ENCODE measurements at regions not wholly inside any gene's neighbourhood (a gene's known extent, or its start where the extent isn't known, plus 50 kb on each side); places are given as distances from the start of the nearest gene placed in this dataset.

DNA sequence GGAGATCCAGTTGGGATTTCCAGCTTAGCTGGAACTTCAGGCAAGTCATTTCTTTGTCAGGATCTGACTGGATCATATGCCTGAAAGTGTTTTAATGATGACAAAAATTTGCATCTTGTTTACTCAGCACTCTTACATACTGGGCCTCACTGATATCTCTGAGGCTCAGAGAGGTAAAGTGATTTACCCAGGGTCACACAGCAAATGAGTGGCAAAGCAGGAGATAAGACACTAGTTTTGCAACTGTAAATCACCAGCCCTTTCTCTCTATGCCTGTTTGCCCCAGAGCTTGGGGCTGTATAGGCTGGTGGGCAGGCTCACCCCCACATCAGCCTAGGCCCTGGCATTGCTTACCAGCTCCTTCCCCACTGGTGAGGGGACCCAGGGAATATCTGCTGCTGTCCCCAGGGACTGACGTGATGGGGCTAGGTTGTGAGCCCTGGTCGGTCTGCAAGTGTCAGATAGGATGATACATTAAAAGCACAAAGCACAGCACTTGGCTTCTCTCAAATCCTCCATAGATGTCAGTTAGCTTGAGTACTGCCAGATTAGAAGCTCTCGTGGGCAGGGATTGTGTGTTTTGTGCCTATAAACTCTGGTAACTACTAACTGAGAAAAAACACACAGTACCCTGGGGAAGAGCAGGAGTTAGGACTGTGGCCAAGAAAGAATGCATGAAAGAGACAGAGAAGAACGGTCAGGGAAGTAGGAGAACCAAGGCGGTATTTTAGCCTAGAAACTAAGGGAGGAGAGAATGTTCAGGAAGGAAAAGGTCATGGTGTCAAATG is 165.4 kb downstream of the COPRS start:
- no peak for DNase-seq (ENCODE audit: low spot score)
- H3K4me1 Mint-ChIP-seq (ENCODE audit: unreplicated experiment): no peaks in the 10 kb centered on the region
- H3K9me3 Mint-ChIP-seq (ENCODE audit: unreplicated experiment): no peaks in the 10 kb centered on the region
- H3K36me3 Mint-ChIP-seq (ENCODE audit: low read depth, unreplicated experiment): no peaks in the 10 kb centered on the region
- TF ChIP-seq, protein P1, sequence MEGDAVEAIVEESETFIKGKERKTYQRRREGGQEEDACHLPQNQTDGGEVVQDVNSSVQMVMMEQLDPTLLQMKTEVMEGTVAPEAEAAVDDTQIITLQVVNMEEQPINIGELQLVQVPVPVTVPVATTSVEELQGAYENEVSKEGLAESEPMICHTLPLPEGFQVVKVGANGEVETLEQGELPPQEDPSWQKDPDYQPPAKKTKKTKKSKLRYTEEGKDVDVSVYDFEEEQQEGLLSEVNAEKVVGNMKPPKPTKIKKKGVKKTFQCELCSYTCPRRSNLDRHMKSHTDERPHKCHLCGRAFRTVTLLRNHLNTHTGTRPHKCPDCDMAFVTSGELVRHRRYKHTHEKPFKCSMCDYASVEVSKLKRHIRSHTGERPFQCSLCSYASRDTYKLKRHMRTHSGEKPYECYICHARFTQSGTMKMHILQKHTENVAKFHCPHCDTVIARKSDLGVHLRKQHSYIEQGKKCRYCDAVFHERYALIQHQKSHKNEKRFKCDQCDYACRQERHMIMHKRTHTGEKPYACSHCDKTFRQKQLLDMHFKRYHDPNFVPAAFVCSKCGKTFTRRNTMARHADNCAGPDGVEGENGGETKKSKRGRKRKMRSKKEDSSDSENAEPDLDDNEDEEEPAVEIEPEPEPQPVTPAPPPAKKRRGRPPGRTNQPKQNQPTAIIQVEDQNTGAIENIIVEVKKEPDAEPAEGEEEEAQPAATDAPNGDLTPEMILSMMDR (IDR thresholded peaks at IDR 0.05; ENCODE audit: unreplicated experiment): no peak
- no peak overlapping the region for H3K4me3 Mint-ChIP-seq (ENCODE audit: unreplicated experiment)
- no peak overlapping the region for H3K27ac Mint-ChIP-seq (ENCODE audit: unreplicated experiment)
- H3K27me3 Mint-ChIP-seq (ENCODE audit: unreplicated experiment): no peaks in the 10 kb centered on the region

GRCh38 chr17:31692632-31693031 is 166.4 kb downstream of the COPRS start:
- H3K4me1 Mint-ChIP-seq (ENCODE audit: unreplicated experiment): no peaks in the 10 kb centered on the region
- no peaks in the 10 kb centered on the region for H3K36me3 Mint-ChIP-seq (ENCODE audit: low read depth, unreplicated experiment)
- no peak overlapping the region for H3K27ac Mint-ChIP-seq (ENCODE audit: unreplicated experiment)
- no peak for DNase-seq (ENCODE audit: low spot score)
- no peak overlapping the region for H3K4me3 Mint-ChIP-seq (ENCODE audit: unreplicated experiment)
- no peaks in the 10 kb centered on the region for H3K9me3 Mint-ChIP-seq (ENCODE audit: unreplicated experiment)
- TF ChIP-seq, protein P1 (IDR thresholded peaks at IDR 0.05; ENCODE audit: unreplicated experiment): no peak
- H3K27me3 Mint-ChIP-seq (ENCODE audit: unreplicated experiment): no peaks in the 10 kb centered on the region

DNA sequence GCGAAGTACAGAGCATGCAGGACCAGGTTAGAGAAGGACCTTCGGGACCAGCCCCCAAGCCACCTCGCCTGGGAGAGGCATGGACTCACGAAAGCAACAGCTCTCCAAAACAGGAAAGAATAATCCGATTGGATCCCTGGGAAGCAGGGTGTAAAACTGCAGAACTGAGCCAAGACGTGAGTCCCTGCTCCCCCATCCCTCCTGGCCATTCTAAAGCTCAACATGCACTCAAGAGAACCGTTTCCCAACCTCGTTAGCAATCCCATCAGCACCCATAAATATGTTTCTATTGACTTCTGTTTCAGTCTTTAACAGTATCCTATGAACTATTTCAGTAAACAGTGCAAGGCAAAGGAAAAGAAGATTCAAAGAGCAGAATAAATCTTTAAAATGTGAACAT is 167.0 kb downstream of the COPRS start:
- Mint-ChIP-seq H3K9me3 (ENCODE audit: unreplicated experiment) (no peaks in the 10 kb centered on the region), H3K36me3 (ENCODE audit: low read depth, unreplicated experiment) (no peaks in the 10 kb centered on the region), H3K4me1 (ENCODE audit: unreplicated experiment) (no peaks in the 10 kb centered on the region), H3K4me3 (ENCODE audit: unreplicated experiment) (no peak overlapping the region), H3K27ac (ENCODE audit: unreplicated experiment) (no peak overlapping the region), H3K27me3 (ENCODE audit: unreplicated experiment) (no peaks in the 10 kb centered on the region)
- no peak for DNase-seq (ENCODE audit: low spot score)
- TF ChIP-seq, protein P1 (IDR thresholded peaks at IDR 0.05; ENCODE audit: unreplicated experiment): no peak

DNA sequence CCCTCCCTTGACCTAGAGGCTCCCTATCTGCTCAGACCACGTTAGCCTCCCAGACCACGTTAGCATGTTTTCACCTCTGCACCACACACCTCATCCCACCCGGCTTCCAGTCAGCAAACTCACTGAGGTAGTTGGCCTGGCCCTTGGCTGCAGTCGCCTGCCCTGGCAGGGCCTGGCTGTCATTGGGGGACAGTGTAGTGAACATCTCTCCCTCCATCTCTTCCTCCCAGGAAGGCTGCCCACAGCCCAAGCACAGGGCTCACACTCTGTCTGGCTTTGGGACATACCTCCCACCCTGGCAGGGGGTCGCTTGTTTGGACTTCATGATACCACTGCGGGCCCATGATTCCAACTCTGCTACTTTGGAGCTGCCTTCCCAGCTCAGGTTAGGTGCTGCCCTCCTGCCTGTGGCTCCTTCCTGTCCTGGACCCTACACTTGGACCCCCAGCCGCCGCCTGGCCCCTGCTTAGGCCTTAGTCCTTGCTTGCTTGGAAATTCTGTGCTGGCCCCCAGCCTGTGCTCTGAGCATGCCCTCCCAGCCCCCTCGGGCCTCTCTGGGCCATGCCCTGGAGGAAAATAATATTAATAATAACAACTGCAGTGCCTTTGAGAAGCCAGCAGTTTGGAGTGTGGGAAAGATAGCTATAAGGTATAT is 167.7 kb downstream of the COPRS start:
- Mint-ChIP-seq H3K9me3 (ENCODE audit: unreplicated experiment) (no peaks in the 10 kb centered on the region), H3K27ac (ENCODE audit: unreplicated experiment) (no peak overlapping the region), H3K4me1 (ENCODE audit: unreplicated experiment) (no peaks in the 10 kb centered on the region), H3K4me3 (ENCODE audit: unreplicated experiment) (no peak overlapping the region), H3K27me3 (ENCODE audit: unreplicated experiment) (no peaks in the 10 kb centered on the region), H3K36me3 (ENCODE audit: low read depth, unreplicated experiment) (no peaks in the 10 kb centered on the region)
- TF ChIP-seq, protein P1 (IDR thresholded peaks at IDR 0.05; ENCODE audit: unreplicated experiment): no peak
- no peak for DNase-seq (ENCODE audit: low spot score)

DNA sequence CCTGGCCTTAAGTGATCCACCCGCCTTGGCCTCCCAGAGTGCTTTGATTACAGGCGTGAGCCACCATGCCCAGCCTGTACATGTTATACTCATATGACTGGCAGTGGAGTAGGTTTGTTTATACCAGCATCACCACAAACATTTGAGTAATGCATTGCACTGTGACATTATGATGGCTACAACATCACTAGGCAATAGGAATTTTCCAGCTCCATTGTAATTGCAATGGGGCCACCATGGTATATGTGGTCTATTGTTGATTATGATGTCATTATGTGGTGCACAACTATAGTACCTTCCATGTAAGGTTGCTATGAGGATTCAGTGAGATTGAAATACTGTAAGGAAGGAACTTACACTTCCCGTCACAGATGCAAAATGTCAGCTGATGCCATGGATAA is 168.9 kb downstream of the COPRS start:
- DNase-seq (ENCODE audit: low spot score): no peak
- Mint-ChIP-seq H3K4me3 (ENCODE audit: unreplicated experiment) (no peak overlapping the region), H3K9me3 (ENCODE audit: unreplicated experiment) (no peaks in the 10 kb centered on the region), H3K4me1 (ENCODE audit: unreplicated experiment) (no peaks in the 10 kb centered on the region), H3K27ac (ENCODE audit: unreplicated experiment) (no peak overlapping the region), H3K36me3 (ENCODE audit: low read depth, unreplicated experiment) (no peaks in the 10 kb centered on the region), H3K27me3 (ENCODE audit: unreplicated experiment) (no peaks in the 10 kb centered on the region)
- TF ChIP-seq, protein P1 (IDR thresholded peaks at IDR 0.05; ENCODE audit: unreplicated experiment): no peak
